H1 (cell line): ENCODE measurements at regions not wholly inside any gene's neighbourhood (a gene's known extent, or its start where the extent isn't known, plus 50 kb on each side); places are given as distances from the start of the nearest gene placed in this dataset.

Source experiments
- TAF1 ChIP-seq: IDR thresholded peaks from 2 replicates; pipeline ENCODE4 v1.6.1; 2011; ENCODE audit warnings: mild to moderate bottlenecking, low read depth, low read length
- TF ChIP-seq, protein P1 (sequence below): IDR thresholded peaks from 2 replicates; pipeline ENCODE4 v1.6.1; 2011; ENCODE audit warnings: low read depth, mild to moderate bottlenecking, low read length; ENCODE audit not compliant: insufficient read depth

DNA sequence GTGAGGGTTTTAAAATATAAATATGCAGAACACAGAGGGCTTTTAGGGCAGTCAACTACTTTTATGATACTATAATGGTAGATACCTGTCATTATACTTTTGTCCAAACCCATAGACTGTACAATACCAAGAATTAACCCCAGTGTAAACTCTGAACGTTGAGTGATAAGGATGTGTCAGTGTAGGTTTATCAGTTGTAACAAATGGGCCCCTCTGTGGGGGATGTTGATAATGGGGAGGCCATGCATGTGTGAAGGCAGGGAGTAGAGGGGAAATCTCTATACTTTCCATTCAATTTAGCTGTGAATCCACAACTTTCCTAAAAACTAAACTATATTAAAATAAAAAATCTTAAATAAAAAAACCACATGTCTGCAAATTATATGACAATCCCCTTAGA lies 193.5 kb upstream of the CAMK1G start:
- TF ChIP-seq, protein P1, sequence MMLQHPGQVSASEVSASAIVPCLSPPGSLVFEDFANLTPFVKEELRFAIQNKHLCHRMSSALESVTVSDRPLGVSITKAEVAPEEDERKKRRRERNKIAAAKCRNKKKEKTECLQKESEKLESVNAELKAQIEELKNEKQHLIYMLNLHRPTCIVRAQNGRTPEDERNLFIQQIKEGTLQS, result no peak
- no peak for TF ChIP-seq TAF1
